GM04504 (cell line): ENCODE measurements at regions not wholly inside any gene's neighbourhood (a gene's known extent, or its start where the extent isn't known, plus 50 kb on each side); places are given as distances from the start of the nearest gene placed in this dataset.

Experiments used
- DNase-seq: peaks from one replicate; pipeline ENCODE4 v3.0.0-alpha.2; 2012; ENCODE audit warnings: low read depth

DNA sequence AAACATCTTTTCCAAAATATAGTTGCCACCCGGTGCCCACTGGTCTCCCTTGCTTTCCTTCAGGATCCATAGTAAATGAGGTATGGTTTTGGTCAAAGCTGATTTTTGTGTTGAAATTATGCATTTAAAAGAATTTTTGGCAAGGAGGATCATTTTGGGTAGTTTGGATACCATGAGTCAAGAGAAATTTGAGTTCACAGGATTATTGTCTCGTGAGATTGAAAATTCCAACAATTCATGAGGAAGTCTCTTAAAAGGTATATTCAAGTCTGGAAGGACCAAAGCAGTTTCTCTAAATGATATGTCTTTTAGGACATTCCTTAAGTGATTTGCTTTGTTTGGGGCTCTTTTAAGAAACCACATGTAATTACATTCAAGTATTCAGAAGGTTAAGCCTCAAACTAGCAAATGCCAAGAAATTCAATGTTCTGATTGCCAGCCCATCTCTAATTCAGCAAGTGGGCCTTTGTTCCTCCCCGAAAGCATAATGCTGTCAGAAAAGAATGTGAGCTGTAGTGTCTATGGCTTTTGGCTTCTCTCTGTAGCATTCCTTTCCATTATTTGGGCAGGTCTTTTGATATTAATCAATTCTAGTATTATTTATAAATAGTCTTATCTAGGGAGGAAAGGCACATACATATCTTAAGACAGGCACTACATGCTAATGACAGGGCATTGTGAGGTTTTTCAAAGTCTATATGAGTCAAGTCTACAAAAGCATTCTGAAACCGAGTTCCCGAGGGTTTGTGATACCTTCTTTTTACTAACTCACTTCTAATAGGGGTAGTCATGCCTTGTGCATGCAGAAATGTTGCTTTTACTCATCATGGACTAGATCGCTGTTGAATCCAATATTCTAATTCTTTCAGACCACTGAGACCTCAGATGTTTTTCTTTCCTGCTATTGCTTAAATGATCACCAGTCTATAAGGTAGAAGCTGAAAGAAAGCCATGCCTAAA, 453.9 kb downstream of the ENC1 start:
- DNase-seq, result no peak

DNA sequence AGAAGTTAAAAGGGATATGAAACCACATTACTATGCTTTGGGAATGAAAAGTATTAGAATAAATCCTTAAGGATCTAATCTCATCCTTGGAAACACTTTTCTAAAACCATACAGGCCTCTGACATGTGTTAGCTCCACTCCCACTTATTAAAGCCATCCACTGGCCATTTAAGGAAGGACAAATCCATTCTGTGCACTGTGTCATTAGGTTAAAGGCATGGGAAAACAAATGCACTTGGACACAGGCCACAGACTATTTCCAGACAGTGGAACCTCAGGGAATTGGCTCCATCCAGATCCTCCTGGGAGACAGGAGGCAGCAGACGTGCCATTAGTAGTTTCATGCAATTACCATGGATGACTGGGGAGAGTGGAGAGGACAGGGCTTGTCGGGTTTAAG, 454.9 kb downstream of the ENC1 start:
- DNase-seq, result no peak

DNA sequence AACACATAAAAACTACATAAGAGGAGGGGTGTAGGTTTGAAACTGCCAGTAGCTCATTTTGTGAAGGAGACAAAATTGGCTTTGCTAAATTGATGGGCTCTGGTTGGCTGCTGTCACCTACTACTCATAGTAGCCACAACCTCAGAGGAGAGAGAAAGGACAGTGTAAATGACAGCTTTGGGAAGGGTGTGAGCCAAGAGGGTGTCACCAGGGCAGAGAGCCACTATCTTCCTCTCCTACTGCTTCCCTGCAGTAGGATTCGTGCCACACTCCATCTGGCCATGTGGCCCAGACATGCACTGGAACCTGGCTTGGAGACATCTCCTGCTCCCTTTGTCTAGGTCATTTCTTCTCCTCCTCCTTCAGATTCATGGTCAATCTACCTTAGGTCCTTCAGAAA, 455.9 kb downstream of the ENC1 start:
- DNase-seq, result no peak

DNA sequence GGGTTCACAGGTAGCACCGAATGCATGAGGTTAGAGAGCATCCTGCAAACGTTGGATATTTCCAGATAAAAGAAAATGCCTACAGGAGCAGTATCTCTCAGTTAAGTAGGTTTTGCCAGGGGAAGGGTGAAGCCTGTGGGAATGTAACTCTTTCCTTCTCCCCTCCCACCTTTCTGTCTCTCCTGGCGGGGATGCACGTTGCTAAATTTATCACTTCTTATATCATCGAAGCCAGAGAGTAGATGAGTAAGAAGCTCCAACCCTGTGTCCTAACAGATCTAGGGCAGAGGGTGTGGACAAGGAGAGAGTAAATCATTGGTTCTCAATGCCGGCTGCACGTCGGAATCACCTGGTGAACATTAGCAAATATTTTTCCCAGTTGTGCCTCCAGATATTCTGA, 457.5 kb downstream of the ENC1 start:
- DNase-seq, result no peak

DNA sequence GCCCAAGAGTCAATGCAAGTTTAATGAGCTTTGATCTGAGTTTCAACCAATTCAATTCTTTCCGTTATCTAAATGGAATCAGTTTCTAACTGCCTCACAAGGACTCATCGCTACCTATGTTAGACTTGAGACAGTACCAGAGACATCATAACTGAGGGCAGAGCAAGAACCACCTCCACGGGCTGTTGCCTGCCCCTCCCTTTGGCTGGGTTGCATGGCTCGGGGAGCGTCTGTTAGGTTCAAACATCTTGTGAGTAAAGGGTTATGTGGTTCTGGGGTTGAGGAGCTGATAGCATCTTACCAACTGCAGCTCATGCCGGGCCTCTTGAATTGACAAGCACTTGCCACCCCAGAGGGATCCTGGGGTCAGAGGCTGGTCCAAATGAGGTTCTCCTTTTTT, 457.9 kb downstream of the ENC1 start:
- DNase-seq, result no peak

DNA sequence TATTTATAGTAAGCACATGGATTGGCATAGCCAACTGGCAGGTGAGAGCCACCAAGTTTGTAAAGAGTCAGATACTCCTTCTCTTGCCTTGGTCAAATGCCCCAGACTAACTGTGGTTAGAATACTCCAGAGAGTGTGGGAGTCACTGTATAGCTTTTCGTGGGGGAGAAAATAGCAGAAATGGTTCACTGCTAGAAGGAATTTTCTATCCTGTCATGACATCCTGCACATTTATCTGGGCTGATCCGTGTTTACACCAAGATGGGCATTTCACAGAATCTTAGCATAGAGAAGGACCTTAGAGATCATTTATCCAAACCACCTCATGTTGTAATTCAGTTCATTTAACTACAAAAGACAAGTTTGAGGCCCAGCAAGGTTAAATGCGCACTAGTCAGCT, 460.8 kb downstream of the ENC1 start:
- DNase-seq, result no peak

DNA sequence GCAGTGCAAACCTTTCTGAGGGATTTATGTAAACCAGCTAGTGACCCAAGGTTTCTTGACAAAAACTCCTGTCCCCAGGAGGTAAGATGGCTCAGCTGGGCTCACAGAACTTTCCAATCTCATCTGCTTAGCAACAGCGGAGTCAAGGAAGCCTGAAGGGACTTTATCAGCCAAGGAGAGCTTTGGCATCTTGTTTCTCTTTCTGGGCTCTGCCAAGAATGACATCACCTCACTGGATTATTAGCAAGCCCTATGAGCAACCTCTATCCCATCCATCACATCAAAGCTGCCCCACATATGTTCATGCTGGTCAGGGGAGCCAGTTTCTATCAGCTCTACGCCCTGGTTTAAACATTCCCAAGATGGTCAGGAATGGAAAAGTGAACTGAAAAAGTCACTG, 461.3 kb downstream of the ENC1 start:
- DNase-seq, result peak; percentile 66

DNA sequence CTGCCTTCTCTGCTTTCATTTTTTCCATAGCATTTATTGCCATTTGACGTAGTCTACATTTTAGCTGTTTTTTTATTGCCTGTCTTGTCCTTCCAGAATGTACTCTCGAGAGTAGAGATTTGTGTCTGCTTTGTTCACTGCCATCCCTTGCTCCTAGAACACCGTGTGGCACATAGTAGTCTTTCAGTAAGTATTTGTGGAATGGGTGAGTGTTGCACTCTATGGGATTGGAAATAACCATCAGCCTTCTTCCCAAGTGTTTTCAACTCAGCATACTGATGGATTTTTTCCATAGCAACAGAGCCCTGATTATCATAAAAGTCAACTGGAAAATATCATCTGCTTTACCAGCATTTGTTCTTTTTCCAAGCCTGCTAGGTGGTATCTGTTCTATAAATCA, 462.6 kb downstream of the ENC1 start:
- DNase-seq, result no peak

DNA sequence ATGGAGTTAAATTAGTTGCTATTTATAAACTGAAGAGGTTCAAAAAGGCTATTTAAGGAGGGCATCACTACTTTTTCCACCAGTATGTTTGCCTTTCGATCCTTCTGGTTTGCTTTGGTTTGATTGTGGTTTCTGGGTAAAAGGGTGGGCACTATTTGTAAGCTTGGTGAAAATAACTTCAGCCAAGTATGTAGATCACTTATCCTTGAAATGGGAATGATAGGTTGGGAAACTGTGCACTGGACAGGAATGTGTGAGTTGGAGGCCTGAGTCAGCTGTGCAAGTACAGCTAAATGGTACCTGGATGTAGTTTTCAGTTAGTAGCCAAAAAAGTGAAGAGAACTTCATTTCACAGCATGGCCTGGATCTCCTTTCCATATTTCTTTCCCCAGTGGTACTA, 466.2 kb downstream of the ENC1 start:
- no peak for DNase-seq

DNA sequence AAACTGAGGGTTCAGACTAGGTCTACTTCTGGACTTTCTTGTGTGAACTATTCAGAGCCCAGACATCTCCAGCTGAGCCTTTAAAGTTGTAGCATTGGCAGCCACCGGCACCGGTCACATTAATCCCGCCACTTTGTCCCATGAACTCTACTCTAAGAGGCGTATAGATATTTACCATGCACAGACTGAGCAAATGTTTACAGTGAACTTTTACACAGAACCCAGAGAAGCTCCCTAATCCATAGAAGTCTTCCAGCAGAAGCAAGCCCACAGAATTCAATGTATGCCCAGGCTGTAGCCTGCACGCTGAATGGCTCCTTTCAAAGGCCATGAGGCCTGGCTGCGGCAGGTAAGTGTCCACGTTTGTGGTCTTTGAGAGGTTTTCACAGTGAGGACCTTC, 466.9 kb downstream of the ENC1 start:
- DNase-seq, result no peak

DNA sequence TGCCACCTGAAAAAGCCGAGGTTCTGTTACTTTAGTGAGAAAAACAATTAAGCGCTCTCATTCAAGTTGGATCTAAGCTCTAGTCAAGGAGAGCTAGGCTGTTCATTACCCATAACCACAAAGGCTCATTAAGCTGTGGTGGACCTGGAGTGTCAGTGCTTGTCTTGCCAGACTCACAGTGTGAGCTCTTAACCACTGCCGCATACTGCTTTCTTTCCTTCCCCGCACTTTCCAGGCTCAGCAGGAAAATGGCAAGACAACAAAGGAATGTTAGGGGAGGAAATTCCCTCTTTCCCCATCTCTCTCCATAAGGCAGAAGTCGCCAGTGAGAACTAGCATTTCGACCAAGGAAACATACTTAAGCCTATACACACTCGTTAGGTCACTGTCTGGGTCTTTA, 467.3 kb downstream of the ENC1 start:
- no peak for DNase-seq

DNA sequence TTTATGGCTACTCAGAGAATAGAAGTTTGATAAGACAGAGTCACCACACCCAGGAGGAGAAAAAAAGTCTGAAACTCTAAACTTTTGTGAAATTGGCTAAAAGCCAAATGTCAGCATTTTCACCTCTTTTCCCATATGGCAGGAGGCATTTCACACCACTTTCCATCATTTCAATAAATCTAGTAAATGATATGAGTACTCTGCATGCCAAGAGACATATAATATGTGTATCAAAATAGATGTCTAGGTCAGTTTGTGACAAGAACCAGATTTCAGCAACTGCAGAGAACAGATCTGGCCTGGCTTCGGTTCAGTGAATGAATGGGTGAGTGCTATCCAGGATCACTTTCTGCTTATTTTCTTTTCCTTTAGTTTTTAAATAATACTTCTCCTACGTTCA, 470.8 kb downstream of the ENC1 start:
- DNase-seq, result no peak

DNA sequence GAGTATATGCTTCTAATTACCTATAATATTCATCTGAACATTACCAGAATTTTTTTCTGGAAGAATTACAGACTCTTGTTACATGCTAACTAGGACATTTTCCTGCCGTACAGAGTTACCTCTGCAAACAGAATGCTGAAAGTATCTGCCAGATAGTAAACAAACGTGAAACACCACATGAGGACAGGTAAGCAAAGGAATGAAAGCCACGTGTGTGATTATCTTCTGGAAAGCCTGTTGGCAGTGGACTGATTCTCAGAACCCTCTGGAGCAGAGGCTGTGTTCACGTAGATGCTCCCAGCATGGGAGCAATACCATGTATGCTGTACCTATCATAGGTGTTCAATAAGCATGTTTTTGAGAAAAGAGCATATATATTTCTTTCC, 472.6 kb downstream of the ENC1 start:
- no peak for DNase-seq

DNA sequence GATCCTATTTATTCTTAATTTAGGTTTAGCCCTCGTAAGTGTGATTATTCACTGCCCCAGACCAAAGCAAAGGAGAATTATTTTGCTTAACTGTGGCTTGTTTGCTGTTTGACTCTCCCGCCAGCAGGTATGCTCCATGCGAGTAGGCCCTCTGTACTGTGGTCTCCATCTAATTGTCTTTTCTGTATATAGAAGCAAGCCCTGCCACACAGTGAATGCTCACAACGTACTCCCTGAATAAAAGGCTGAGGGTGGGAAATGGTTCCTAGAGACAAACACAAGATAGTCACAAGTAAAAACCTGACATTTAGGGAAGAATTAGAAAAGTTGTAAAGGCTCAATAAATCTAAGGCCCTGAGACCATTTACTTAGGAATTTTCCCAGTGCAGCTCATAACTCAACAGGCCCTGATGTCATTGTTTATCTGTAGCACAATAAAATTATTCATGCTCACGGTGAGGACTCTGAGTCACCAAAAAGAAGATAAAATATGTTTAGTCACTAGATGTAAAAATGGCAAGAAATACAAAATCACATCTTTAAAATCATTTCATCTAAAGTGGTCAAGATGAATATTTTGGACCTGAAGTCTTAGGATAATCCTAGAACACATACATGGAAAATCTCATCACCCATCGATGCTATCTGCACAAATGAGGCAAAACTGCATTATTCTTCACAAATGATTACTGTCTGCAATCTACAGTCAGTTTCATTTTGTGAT, 473.2 kb downstream of the ENC1 start:
- DNase-seq, result peak; percentile 80

DNA sequence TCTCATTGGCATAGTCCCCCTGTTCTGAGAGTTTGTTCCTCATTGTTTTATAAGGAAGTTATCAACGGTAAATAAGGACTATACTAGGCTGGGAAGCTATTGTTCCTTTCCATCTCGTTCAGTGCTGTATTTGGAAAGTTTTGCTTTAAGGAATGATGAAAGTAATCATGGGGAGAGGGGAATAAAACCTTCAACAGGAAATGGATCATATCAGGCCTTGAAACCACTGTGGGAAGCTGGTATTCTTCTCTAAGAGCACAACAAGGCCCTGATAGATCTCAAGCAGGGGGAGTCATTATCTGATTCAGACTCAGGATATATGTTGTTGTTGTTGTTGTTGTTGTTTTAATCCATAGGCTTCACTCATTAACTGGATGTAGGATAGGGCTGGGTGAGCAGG, 474.5 kb downstream of the ENC1 start:
- DNase-seq, result no peak

DNA sequence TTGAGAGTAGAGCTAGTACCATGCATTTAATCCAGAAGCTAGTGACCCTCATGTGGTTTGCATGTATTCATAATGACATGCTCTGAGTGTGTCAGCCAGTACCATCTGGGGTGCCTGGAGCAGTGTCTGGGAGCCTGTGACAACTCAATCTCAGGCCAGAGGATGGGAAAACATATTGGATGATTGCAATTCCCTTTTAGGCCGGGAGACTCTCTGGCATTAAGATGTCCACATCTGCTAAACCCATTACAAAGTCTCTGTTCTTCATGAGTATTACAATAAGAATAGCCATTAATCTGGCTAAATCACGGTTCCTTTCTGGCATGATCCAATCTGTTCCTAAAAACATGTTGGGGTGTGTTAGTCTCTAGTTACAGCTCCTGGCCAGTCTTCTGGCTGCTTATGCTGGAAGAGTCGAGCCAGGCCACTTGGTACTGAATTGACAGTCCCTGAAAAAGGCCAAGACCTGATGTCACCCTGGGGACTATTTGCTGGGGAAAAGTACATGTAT, 475.7 kb downstream of the ENC1 start:
- DNase-seq, result no peak

DNA sequence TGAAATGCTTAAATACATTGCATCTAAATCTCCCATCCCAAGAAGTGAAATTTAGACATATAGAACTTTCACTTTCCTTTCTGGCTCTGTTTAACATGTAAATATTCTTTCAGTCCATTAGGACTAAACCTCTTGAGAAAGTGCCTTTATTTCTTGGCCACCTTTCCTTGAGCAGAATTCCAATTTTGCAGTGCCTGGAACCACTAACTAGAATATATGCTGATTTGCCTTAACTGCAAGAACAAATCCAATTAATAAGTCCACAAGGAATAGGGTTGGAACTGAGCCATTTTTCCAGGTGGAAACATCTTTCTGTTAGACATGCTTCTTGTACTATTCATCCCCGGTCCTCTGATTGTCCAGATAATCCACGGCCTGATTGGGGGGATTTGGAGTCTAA, 478.0 kb downstream of the ENC1 start:
- DNase-seq, result no peak

DNA sequence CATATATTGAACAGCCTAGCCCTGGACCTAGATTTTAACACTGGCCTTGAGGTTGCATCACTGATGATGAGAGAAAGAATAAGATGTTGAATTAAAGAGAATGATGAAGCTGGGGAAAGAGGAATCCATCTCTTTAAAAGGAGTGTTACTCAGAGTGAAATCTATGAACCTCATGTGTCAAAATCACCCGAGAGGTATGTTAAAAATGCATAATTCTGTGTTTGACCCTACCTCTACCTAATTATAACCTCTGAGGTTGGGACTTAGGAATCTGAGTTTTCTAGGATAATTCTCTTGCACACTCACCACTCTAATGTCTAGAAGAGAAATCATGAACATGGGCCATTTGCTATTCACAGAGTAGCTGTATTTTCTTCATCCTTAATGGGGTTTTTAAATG, 479.4 kb downstream of the ENC1 start:
- no peak for DNase-seq

DNA sequence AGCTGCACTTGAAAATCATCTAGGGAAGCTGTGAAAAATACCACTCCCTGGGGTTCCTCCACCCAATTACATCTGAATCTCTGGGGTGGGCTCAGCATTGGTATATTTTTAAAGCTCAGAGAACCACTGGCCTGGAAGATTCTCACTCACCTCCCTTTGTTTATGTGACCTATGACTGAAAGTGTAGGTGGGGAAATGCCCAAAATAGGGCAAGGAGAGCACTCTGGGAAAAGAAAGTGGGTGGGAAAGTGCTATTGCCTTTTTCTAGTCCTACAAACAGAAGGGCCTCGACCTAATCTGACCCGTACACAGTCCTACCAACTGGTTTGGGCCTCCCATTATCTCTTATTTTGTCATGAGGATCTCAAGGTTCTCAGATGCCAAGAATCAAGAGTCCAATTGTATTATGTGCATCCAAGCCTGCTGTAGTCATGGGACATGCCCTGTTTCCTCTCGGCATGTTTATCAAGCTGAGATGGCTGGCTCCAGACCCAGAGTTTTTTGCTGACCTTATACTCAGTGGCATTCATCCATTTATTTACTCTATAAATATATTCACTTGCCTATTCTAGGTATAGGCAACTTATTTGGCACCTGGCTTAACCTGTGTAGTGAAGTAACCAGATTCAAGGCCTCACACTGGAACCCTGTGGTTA, 483.7 kb downstream of the ENC1 start:
- DNase-seq, result no peak

DNA sequence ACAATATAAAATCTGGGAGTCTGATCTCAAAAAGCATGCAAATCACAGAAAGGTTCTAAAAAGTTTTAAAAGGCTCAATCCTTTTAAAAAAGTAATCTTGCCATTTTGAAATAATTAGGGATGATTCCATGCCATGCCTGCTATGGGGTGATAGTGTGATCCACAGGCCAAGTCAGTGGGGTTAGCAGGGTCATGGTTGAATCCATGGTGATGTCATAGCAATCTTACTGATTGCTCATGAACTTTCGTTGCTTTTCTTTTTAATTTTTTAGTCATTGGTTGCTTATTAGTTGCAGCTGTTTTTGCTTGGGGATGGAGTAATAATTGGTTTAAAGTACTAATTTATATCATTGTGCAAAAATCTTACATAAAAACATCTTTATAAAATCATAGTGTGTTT, 485.0 kb downstream of the ENC1 start:
- no peak for DNase-seq

DNA sequence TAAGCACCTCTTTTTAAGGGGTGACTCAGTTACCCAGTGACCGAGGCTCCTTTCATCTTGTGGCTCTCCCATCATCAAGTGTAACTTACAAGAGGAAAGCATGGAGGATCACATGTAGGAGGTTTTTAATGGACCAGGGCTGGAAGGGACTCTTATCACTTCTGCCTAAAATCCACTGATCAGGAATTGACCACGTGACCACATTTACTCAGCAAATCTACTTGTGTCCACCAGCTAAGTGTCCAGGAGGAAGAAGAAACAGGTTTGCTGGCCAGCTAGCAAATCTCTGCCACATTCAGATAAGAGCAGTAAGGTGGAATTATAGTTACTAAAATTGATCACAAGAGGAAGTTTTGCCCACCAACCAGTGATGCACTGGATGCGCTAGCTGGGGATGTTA, 486.0 kb downstream of the ENC1 start:
- no peak for DNase-seq

DNA sequence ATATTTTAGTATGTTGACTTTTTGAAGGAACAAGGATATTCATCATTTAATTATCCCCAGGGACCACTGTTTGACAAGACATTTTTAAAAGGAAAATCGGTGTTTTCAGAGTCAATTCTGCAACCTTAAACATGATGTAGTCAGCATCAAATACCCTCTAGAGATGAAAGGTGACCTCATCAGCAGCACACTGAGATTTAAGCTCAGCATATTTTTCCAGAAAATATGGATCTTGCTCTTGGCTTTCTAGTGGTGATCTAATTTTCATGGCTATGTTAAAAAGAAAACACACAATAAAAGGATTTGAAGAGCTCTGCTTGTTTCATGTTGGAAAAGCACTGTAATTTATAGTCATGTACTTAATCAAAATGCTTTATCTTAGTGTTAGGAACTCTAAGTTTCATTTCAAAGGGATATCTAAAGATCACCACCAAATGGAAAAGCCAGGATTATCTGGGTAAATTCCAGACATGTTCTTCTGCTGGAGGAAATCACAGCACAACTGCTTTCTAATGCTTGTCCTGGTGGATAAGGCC, 487.2 kb downstream of the ENC1 start:
- DNase-seq, result no peak
